HG03025 (cell line): ENCODE measurements at regions not wholly inside any gene's neighbourhood (a gene's known extent, or its start where the extent isn't known, plus 50 kb on each side); places are given as distances from the start of the nearest gene placed in this dataset.

Source experiments
- ATAC-seq: cut with Tn5 transposase; IDR thresholded peaks from one replicate; pipeline ENCODE4 v1.9.1; 2021; ENCODE audit warnings: mild to moderate bottlenecking, moderate library complexity; ENCODE audit not compliant: unreplicated experiment, low FRiP score

DNA sequence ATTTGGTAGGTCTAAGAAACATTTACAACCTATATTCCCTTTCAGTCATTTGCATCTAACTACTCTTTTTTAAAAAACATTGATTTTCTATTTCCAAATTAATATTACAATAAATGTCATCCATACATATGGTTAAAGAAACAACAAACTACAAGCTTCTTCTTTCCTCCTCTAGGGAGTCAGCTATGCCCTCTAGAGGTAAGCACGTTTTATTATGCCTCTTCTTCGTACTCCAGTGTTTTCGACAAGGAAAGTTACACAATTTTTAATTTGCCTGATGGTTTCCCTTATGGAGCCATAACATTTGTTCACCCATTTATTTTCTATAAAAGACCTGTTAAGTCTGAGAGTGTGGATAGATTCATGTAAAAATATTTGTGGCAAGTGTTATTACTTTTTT lies 183.4 kb upstream of the CDH7 start:
- no peak for ATAC-seq

- no peak for ATAC-seq
Observed at GRCh38 chr18:65548316-65548715, 202.5 kb upstream of the CDH7 start.

GRCh38 chr18:65547046-65547445 lies 203.8 kb upstream of the CDH7 start:
- no peak for ATAC-seq

GRCh38 chr18:65544701-65545100 lies 206.1 kb upstream of the CDH7 start:
- no peak for ATAC-seq

DNA sequence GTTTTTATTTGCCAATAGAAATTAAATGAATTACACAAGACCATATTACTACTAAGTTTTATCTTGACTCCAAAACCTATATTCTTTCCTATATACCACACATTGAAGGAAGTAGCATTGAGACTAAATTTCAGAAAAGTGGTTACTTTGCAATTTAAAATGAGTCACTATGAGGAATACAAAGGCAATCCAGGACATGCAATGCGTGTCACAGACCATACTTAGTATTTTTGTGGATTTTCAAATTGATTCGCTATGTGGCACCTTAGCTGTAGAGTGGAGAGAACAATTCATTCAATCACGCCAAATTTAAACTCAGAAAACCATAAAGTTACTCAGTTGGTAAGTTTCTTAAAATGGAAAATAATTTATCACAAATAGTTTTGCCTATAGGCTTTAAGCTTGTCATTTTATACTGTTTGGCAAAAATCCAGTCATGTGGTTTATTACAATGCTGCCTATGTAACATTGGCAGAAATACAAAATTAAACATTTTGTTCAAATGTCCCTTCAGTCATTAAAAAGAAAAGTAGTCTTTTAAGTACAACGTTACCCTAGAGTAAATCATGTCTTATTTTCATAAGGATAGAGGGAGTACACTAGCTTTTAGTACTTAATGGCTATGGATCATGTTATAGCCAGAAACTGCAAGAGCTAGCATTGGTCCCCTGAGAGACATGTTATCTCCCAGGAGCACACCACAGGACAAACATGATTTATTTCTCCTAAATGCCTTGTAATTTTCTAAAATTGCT lies 222.8 kb upstream of the CDH7 start:
- ATAC-seq = no peak

DNA sequence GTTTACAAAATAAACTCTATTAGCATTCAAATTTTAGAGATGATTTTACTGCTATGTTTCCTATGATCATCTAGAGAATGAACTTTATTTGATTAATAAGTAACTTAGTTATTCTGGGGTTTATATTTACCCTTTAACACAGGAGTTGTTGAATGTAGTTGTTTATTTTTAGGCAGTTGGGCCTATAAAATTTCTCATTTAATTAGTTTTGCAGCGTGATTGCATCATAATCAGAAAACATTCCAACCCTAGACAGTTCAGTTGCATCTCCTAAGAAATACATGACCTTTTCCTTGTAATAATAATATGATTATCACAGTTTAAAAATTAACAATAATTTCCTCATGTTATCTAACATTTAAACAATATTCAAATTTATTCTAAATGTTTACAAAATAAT lies 224.7 kb upstream of the CDH7 start:
- ATAC-seq = no peak

DNA sequence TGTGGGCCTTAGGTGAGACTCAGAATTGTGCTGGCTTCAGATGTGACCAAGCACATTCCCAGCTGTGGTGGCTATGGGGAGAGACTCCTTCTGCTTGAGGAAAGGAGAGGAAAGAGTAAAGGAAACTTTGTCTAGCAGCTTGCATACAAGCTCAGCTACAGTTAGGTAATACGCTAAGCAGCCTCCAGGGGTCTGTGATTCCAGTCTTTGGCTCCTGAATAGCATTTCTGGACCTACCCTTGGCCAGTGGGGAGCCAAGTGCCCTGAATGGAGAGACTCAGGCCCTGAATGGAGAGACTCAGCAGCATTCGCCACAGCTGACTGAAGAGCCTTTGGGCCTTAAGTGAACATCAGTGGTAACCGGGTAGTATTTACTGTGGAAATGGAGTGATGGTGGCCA lies 227.4 kb upstream of the CDH7 start:
- no peak for ATAC-seq

- no peak for ATAC-seq
Observed at GRCh38 chr18:65522907-65523306, 227.9 kb upstream of the CDH7 start.

DNA sequence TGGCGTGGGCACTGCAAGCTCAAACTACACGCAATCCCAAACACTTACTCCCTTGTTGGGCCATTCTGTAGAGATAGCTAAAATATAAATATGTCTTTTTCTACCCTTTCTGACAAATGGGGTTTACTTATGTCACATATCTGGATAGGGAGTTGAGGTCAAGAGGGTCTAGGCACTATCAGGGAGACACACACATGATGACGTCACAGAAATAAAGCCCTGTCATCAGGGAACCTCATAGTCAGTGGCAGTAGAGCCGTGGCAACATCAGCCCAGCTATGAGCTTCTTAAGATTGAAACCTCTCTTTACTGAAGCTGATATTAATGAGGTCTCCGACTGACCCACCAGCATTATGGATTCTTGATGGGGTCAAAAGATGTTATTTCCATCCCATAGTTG lies 234.6 kb upstream of the CDH7 start:
- no peak for ATAC-seq

GRCh38 chr18:65498605-65499004 lies 252.2 kb upstream of the CDH7 start:
- no peak for ATAC-seq

DNA sequence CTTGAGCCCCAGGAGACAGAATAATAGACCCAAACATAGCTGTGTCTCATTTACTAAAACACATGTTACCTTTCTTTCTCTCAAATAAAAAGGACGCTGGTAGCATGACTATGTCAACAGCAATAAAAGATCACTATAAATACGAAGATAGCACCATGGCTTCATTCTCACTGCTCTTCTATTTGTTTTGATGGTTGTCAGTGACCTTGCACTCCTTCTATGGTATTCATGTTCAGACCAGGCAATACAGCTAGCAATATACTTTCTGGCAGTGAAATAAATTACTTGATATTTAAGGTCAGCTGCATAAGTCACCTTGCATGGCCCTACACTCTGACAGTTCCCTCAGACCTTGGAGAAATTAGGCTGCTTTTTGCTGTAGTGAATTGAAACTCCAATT lies 263.2 kb upstream of the CDH7 start:
- ATAC-seq = no peak

DNA sequence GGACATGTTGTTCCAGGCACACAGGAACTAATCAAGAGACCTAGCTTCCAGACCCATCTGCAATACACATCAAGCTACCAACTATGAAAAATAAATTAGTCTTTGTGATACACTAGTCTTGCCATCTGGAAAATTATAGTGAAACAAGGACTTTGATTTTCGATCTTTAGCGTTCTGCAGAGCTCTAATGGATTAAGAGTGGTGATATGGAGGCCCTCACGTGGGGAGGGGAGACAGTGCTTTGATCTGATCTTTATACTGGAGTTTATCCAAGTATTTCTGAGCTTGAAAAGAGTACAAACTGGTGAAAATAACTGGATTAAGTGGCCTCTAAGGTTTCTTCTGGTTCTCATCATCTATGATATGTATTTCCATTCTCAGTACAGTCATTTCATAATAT lies 273.4 kb upstream of the CDH7 start:
- ATAC-seq = no peak

DNA sequence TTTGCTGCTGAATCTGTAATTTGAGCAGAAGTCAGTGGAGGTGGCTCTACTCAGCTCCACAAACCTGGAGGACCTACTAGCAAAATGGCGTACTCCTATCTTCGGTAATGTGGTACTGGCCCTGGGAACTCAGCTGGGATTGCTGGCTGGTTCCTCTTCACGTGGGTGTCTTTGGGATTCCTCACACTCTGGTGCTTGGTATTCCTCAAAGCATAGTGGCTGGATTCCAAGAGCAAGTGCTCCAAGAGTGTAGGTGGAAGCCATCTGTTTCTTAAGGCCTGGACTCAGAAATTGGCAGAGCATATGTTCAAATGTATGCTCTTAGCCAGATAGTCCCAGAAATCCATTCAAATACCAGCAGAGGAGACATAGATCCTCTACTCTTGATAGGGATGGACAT lies 281.9 kb upstream of the CDH7 start:
- ATAC-seq = no peak

DNA sequence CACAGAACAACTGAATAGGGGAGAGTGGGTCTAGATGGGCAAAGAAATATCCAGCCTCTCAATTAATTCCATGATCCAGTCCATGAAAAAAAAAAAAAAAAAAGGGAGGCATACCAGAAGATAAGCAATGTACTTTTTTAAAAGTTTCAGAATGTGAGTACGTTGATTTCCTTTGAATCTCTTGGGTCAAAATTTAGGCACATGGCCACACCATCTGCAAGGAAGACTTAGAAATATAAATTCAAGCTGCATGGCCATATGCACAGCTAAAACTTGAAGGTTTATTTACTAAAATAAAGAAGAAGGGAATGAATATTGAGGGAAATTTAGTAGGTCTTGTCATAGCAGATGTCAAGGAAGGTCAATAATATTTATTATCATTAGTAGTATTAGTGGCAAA lies 286.5 kb upstream of the CDH7 start:
- no peak for ATAC-seq

DNA sequence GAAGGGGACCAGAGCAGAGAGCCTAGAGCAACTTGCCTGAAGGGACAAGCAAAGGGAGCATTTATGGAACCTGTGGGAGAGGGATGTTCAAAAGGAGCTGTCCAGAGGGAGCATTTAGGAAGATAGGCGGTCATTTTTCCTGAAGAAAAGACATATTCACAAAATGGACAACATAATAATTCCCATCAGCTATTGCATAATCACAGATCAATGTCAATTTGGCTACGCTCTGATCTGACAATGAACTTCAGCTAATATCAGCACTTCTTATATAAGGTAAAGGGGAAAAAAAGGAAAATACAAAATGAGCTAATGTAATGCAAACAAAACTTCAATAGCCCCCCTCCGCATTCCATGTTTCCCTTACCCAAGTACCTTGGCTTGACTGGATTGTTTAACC lies 291.1 kb upstream of the CDH7 start:
- no peak for ATAC-seq

DNA sequence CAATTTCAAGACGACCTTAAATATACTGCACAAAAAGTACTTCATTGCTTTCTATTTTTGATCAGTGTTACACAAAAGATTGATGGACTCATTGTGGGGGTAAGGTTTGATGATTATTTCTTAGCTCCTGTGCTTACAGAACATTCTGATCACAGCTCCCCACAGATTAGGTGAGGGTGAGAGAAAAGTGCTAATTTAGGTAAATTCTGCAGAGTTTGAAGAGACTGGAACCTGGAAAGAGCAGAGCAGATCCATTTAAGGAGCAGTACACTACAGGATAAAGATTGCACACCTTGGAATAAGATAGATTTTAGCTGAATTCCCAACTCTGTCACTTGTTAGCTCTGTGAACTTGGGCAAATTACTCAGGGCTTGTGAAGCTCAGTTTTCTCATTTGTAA lies 291.9 kb upstream of the CDH7 start:
- ATAC-seq = no peak

- no peak for ATAC-seq
Observed at GRCh38 chr18:65439188-65439587, 311.6 kb upstream of the CDH7 start.

GRCh38 chr18:65436430-65436829 lies 314.4 kb upstream of the CDH7 start:
- no peak for ATAC-seq

- ATAC-seq = no peak
Observed at GRCh38 chr18:65435534-65435933, 315.3 kb upstream of the CDH7 start.

DNA sequence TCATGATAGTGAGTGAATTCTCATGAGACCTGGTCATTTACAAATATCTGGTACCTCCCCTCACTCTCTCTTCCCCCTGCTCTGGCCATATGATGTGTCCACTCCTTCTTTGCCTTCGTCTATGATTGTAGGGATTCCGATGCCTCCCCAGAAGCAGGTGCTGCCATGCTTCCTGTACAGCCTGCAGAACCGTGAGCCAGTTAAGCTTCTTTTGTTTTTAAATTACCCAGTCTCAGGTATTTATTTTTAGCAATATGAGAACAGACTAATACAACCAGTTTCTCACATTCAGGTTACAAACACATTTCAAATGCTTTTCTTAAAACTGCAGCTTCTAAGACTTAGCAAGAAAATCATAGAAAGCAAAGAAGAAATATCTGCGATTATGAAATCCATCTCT lies 321.2 kb upstream of the CDH7 start:
- no peak for ATAC-seq

DNA sequence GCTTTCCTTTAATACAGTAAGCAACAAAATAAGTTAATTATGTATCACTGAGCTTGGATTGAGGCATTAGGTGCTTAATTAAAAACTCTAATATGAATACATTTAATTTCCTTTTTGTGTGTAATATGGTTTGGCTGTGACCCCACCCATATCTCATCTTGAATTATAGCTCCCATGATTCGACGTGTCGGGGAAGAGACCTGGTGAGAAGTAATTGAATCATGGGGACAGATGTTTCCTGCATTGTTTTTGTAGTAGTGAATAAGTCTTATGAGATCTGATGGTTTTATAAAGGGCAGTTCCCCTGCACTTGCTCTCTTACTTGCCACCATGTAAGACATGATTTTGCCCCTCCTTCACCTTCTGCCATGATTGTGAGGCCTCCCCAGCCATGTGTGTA lies 325.4 kb upstream of the CDH7 start:
- ATAC-seq = no peak

GRCh38 chr18:65423776-65424175 lies 327.0 kb upstream of the CDH7 start:
- ATAC-seq = no peak

- no peak for ATAC-seq
Observed at GRCh38 chr18:65422544-65423136, 328.2 kb upstream of the CDH7 start.
